Testis (tissue), 2 donors: ENCODE measurements at regions not wholly inside any gene's neighbourhood (a gene's known extent, or its start where the extent isn't known, plus 50 kb on each side); places are given as distances from the start of the nearest gene placed in this dataset.

Experiments
- DNase-seq: peaks from one replicate; pipeline ENCODE4 v3.0.0-alpha.2; 2019
- H3K27ac ChIP-seq, 2 donors: fragments of 200-600 bp; sonication (generic); one replicate each; pipeline ENCODE4 v1.5.1; 2019
- H3K27me3 ChIP-seq: fragments of 200-600 bp; sonication (generic); one replicate; pipeline ENCODE4 v1.5.1; 2019
- H3K36me3 ChIP-seq: fragments of 200-600 bp; sonication (generic); one replicate; pipeline ENCODE4 v1.5.1; 2017; ENCODE audit warnings: low read depth; ENCODE audit errors: missing control alignments
- H3K4me1 ChIP-seq: fragments of 200-600 bp; sonication (generic); one replicate; pipeline ENCODE4 v1.5.1; 2019
- H3K4me3 ChIP-seq, 2 donors: fragments of 200-600 bp; sonication (generic); one replicate each; pipeline ENCODE4 v1.5.1; 2017 to 2019
- H3K9me3 ChIP-seq: fragments of 200-600 bp; sonication (generic); one replicate; pipeline ENCODE4 v1.5.1; 2017
- POLR2A ChIP-seq: fragments of 450-650 bp; IDR thresholded peaks from one replicate; pipeline ENCODE4 v1.6.1; 2017; ENCODE audit warnings: antibody characterized with exemption, mild to moderate bottlenecking, moderate library complexity
- WGBS, 2 donors: methylation state at CpG; one replicate each; pipeline ENCODE4 v1.1.5; 2018; 5-methylcytosine and 5-hydroxymethylcytosine counted together
- intact Hi-C: fragments of 100-400 bp; cut with DNase I; formaldehyde crosslinking; loops from one replicate; pipeline ENCODE4 v1.15.1; 2023; ENCODE audit warnings: low total_unique reads
- TF ChIP-seq, protein P1 (sequence below), 3 experiments: fragments of 450-650 bp in 2 of 3; fragments of 200-600 bp in 1 of 3; sonication (generic) in 1 of 3; IDR thresholded peaks; one replicate each; pipeline ENCODE4 v1.5.1; 2016 to 2019; ENCODE audit warnings: antibody characterized with exemption in 3 of 3, mild to moderate bottlenecking in 2 of 3, moderate library complexity in 1 of 3

DNA sequence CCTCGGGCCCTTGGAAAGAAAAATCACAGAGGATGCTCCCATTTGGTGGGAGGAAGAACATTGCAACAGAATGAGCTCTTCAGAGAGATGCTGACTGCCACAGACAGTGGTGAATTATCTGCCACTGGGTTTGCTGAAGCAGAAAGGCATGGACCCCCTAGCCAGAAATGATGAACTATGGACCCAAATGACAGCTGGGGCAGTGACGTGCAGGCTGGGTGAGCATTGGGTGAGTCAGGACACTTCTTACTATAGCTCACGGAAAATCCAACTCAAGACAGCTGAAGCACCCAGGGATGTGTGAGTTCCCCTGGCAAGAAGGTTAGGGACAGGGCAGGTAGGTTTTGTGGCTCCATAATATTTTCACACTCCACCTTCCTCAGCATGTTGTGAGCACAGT, 993.2 kb downstream of the BCL11B start:
- WGBS, 2 donors, result 80 to 84% methylated on average over 3 of the region's 3 CpGs
- Histone ChIP-seq H3K4me1 (no peaks in the 10 kb centered on the region), H3K27ac (no peak overlapping the region), H3K27me3 (no peaks in the 10 kb centered on the region), H3K9me3 (no peaks in the 10 kb centered on the region), H3K4me3 (no peak overlapping the region), H3K36me3 (no peaks in the 10 kb centered on the region)
- TF ChIP-seq POLR2A, result no peak
- TF ChIP-seq, protein P1, sequence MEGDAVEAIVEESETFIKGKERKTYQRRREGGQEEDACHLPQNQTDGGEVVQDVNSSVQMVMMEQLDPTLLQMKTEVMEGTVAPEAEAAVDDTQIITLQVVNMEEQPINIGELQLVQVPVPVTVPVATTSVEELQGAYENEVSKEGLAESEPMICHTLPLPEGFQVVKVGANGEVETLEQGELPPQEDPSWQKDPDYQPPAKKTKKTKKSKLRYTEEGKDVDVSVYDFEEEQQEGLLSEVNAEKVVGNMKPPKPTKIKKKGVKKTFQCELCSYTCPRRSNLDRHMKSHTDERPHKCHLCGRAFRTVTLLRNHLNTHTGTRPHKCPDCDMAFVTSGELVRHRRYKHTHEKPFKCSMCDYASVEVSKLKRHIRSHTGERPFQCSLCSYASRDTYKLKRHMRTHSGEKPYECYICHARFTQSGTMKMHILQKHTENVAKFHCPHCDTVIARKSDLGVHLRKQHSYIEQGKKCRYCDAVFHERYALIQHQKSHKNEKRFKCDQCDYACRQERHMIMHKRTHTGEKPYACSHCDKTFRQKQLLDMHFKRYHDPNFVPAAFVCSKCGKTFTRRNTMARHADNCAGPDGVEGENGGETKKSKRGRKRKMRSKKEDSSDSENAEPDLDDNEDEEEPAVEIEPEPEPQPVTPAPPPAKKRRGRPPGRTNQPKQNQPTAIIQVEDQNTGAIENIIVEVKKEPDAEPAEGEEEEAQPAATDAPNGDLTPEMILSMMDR (IDR thresholded peaks at IDR 0.05), result no peak
- intact Hi-C loops, result no loop called here
- no peak for DNase-seq

DNA sequence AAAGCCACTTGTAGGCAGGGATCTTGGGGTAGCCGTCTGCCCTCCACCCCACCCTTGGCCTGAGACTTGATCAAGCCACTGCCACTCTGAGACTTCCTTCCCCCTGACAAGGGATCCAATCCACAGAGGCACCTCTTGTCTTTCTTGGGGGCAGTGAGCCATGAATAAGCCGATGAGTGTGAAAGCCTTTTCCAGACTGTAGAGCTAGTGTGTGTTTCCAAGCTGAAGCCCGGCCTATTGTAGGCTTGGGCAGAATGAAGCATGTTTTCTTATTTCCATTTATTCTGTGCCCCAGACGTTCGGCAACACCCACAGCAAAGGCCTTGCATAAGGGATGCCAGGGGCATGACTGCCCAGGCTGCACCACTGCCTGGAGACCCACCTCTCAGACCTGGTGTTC, 991.6 kb downstream of the BCL11B start:
- Histone ChIP-seq H3K27ac (no peak overlapping the region), H3K27me3 (no peaks in the 10 kb centered on the region), H3K4me3 (no peak overlapping the region), H3K36me3 (no peaks in the 10 kb centered on the region), H3K9me3 (no peaks in the 10 kb centered on the region), H3K4me1 (no peaks in the 10 kb centered on the region)
- DNase-seq, result no peak
- TF ChIP-seq, protein P1 (IDR thresholded peaks at IDR 0.05), result no peak
- TF ChIP-seq POLR2A, result no peak
- intact Hi-C loops, result no loop called here
- WGBS, 2 donors, result 83 to 91% methylated on average over 2 to 5 of the region's 5 CpGs

DNA sequence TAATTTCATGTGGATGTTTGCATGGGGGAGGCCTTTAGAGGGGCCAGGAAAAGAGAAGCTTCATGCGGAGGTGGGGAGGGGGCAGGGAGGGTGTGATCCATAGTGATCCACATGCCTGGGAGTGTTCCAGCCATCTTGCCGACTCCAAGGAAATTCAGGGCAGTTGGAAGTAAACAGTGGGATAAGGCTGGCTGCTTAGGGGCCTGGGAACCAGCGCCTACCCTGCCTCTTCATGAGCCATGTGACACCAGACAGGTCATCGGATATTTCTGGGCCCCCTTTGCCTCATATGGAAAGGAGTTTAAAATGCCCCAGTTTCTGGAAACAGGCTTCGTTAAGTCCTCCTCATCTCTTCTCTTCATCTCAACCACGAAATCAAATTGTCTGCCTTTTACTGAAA, 983.2 kb downstream of the BCL11B start:
- Histone ChIP-seq H3K36me3 (no peaks in the 10 kb centered on the region), H3K4me1 (no peaks in the 10 kb centered on the region), H3K4me3 (no peak overlapping the region), H3K27me3 (no peaks in the 10 kb centered on the region), H3K9me3 (no peaks in the 10 kb centered on the region), H3K27ac (no peak overlapping the region)
- intact Hi-C loops, result no loop called here
- TF ChIP-seq POLR2A, result no peak
- TF ChIP-seq, protein P1 (IDR thresholded peaks at IDR 0.05), result no peak
- no peak for DNase-seq
- 92 to 93% methylated on average over 6 of the region's 6 CpGs for WGBS, 2 donors

DNA sequence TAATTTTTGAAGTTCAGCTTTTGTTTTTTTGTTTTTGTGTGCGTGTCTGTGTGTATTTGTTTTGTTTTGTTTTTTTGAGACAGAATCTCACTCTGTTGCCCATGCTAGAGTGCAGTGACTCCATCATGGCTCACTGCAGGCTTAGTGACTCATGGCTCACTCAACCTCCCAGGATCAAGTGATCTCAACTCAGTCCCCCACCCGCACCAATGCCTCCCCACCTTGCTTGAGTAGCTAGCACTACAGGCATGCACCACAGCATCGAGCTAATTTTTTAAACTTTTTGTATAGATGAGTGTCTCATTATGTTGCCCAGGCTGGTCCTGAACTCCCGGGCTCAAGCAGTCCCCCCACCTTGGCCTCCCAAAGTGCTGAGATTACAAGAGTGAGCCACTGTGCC, 981.4 kb downstream of the BCL11B start:
- intact Hi-C loops, result no loop called here
- WGBS, 2 donors, result 88 to 97% methylated on average over 4 of the region's 4 CpGs
- no peak for DNase-seq
- no peaks in the 10 kb centered on the region for H3K4me1 ChIP-seq
- no peak overlapping the region for H3K4me3 ChIP-seq
- no peaks in the 10 kb centered on the region for H3K27me3 ChIP-seq
- no peaks in the 10 kb centered on the region for H3K9me3 ChIP-seq
- TF ChIP-seq POLR2A, result no peak
- TF ChIP-seq, protein P1 (IDR thresholded peaks at IDR 0.05), result no peak
- no peak overlapping the region for H3K27ac ChIP-seq
- no peaks in the 10 kb centered on the region for H3K36me3 ChIP-seq

DNA sequence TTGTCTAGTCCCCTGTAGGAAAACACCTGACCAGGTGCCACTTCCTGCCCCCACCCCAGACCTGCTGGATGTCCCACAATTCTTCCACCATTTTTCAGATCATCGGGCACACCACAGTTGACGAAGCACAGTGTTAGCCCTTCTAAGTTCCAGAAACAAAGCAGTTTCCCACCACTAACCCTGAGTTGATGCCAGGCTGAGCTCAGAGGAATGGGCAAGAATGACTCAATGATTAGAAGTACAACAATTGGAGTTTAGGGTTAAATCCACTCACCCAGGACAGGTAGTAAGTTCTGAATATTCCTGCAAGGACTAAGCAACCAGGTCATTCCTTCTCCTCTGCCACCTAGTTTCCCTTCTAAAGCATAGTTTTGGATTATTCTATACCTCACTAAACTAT, 979.8 kb downstream of the BCL11B start:
- Histone ChIP-seq H3K27me3 (no peaks in the 10 kb centered on the region), H3K27ac (no peak overlapping the region), H3K4me3 (no peak overlapping the region), H3K4me1 (no peaks in the 10 kb centered on the region), H3K36me3 (no peaks in the 10 kb centered on the region), H3K9me3 (no peaks in the 10 kb centered on the region)
- 97 to 100% methylated on average over 2 of the region's 2 CpGs for WGBS, 2 donors
- TF ChIP-seq POLR2A, result no peak
- TF ChIP-seq, protein P1 (IDR thresholded peaks at IDR 0.05), result no peak
- intact Hi-C loops, result no loop called here
- DNase-seq, result no peak
